Right lobe of liver (tissue), 6 donors: ENCODE measurements at regions not wholly inside any gene's neighbourhood (a gene's known extent, or its start where the extent isn't known, plus 50 kb on each side); places are given as distances from the start of the nearest gene placed in this dataset.

Source experiments
- ATAC-seq, 4 donors: fragments of 200-7000 bp; cut with Tn5 transposase; one replicate each; pipeline ENCODE4 v1.9.1; 2020; ENCODE audit warnings: mild to moderate bottlenecking in 4 of 4, moderate library complexity in 4 of 4
- DNase-seq, 3 donors: peaks; one replicate each; pipeline ENCODE4 v3.0.0-alpha.2; 2020
- H3K27ac ChIP-seq, 3 donors: fragments of 200-600 bp; one replicate each; pipeline ENCODE4 v1.8.0; 2022
- H3K27me3 ChIP-seq, 2 donors: fragments of 200-600 bp; one replicate each; pipeline ENCODE4 v1.8.0; 2022
- H3K36me3 ChIP-seq, 4 donors: fragments of 200-600 bp; sonication (generic) in 1 of 4; one replicate each; pipeline versions ENCODE4 v1.5.1 to v1.8.0; 2017 to 2022; ENCODE audit warnings: control low read depth in 1 of 4
- H3K4me1 ChIP-seq, 4 donors: fragments of 200-600 bp; sonication (generic) in 1 of 4; one replicate each; pipeline versions ENCODE4 v1.5.1 to v1.8.0; 2017 to 2022; ENCODE audit warnings: control low read depth in 1 of 4
- H3K4me3 ChIP-seq, 3 donors: fragments of 200-600 bp; one replicate each; pipeline ENCODE4 v1.8.0; 2022
- H3K9me3 ChIP-seq, 4 donors: fragments of 200-600 bp; sonication (generic) in 1 of 4; one replicate each; pipeline versions ENCODE4 v1.5.1 to v1.8.0; 2017 to 2022; ENCODE audit warnings: control low read depth in 1 of 4
- CTCF ChIP-seq, 4 donors: fragments of 200-600 bp in 3 of 4; fragments of 450-650 bp in 1 of 4; IDR thresholded peaks; one replicate each; pipeline versions ENCODE4 v1.5.1 to v1.8.0; 2016 to 2022; ENCODE audit warnings: antibody characterized with exemption in 4 of 4, mild to moderate bottlenecking in 2 of 4
- POLR2A ChIP-seq: fragments of 450-650 bp; IDR thresholded peaks from one replicate; pipeline ENCODE4 v1.6.1; 2017; ENCODE audit warnings: antibody characterized with exemption, mild to moderate bottlenecking
- WGBS: methylation state at CpG from one replicate; pipeline ENCODE4 v1.1.6; 2018; ENCODE audit warnings: low coverage, low lambda C conversion rate; ENCODE audit not compliant: insufficient coverage; ENCODE audit errors: missing lambda C conversion rate; 5-methylcytosine and 5-hydroxymethylcytosine counted together
- intact Hi-C, 2 donors: fragments of 100-400 bp; cut with DNase I; formaldehyde crosslinking; loops; one replicate each; pipeline versions ENCODE4 v1.11.2 to v1.14.1; 2022
- donor health status: DM: no; HTN: yes; CAD: no.
- donor health status: DM: no; HTN: no; CAD: no.
- donor health status: DM: no; HTN: no; CAD: no.
- donor health status: DM: no; HTN: yes; CAD: no.
- donor health status: DM: no; HTN: yes; CAD: no.

DNA sequence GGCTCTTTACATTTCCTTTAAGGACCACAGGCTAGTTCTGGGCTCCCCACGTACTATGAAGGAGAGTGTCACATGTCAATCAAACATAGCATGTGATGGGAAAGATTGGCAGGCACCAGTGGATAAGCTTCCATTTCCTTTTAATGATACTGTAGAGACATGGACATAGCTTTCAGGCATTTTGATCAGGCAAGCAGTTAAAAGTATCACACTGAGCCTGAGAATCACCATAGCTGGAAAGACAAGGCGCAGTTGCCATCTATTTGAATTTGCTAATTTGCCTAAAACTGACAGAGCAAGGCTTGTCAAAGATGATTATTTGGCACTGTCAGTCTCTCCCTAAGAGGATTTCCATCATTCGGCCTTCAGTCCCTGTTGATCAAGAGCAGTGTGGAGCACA is 263.4 kb upstream of the TAC1 start:
- H3K27me3 ChIP-seq: no peaks in the 10 kb centered on the region
- H3K27ac ChIP-seq: no peak overlapping the region
- no peaks in the 10 kb centered on the region for H3K4me1 ChIP-seq
- no peak overlapping the region for H3K4me3 ChIP-seq
- WGBS: 58% methylated on average over 3 of the region's 3 CpGs
- intact Hi-C loops: no loop called here
- H3K36me3 ChIP-seq: no peaks in the 10 kb centered on the region
- no peaks in the 10 kb centered on the region for H3K9me3 ChIP-seq
- no peak for ATAC-seq
- TF ChIP-seq CTCF (IDR thresholded peaks at IDR 0.05) (no peak), POLR2A (no peak)
- DNase-seq: no peak

GRCh38 chr7:97470726-97471125 is 261.2 kb upstream of the TAC1 start:
- Histone ChIP-seq H3K27me3 (no peaks in the 10 kb centered on the region), H3K4me1 (no peaks in the 10 kb centered on the region), H3K27ac (no peak overlapping the region), H3K36me3 (no peaks in the 10 kb centered on the region), H3K4me3 (no peak overlapping the region), H3K9me3 (no peaks in the 10 kb centered on the region)
- intact Hi-C loops: no loop called here
- WGBS: 53% methylated on average over 5 of the region's 5 CpGs
- ATAC-seq (no peak), DNase-seq (no peak)
- TF ChIP-seq CTCF (IDR thresholded peaks at IDR 0.05) (no peak), POLR2A (no peak)

GRCh38 chr7:97471491-97471890 is 260.4 kb upstream of the TAC1 start:
- TF ChIP-seq CTCF (IDR thresholded peaks at IDR 0.05) (no peak), POLR2A (no peak)
- Histone ChIP-seq H3K36me3 (no peaks in the 10 kb centered on the region), H3K27ac (no peak overlapping the region), H3K4me1 (no peaks in the 10 kb centered on the region), H3K4me3 (no peak overlapping the region), H3K9me3 (no peaks in the 10 kb centered on the region), H3K27me3 (no peaks in the 10 kb centered on the region)
- DNase-seq: no peak
- 52% methylated on average over 3 of the region's 3 CpGs for WGBS
- intact Hi-C loops: no loop called here
- ATAC-seq: no peak

DNA sequence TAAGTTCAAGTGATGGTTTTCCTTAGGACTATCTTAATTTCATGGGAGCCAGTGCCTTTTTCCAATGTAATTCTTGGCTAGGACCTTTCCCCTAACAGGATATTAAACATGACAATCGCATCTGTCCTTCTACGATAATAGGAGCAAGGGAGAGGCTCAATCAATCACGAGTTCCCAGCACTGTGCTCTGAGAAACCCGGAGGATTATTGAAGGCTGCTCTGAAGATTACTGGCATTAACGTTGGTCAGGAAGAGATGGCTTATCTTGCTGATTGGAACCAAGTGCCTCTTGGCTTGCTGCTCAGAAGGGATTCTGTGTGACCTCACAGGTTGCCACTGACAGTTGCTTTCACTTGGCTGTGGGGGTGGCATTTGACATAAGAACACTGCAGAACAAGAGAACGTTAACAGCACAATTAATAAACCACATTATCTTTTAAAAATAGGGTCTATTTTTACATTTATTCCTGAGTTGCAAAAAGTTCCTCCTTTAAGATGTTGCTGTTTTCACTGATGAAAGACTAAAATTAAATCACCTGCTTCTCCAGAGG is 252.1 kb upstream of the TAC1 start:
- no peaks in the 10 kb centered on the region for H3K27me3 ChIP-seq
- H3K36me3 ChIP-seq: no peaks in the 10 kb centered on the region
- ATAC-seq (no peak), DNase-seq (no peak)
- H3K9me3 ChIP-seq: no peaks in the 10 kb centered on the region
- H3K27ac ChIP-seq: no peak overlapping the region
- WGBS: 25% methylated on average over 6 of the region's 6 CpGs
- TF ChIP-seq CTCF (IDR thresholded peaks at IDR 0.05) (no peak), POLR2A (no peak)
- H3K4me1 ChIP-seq: no peaks in the 10 kb centered on the region
- no peak overlapping the region for H3K4me3 ChIP-seq
- intact Hi-C loops: no loop called here
